ENCODE measurements at regions not wholly inside any gene's neighbourhood (a gene's known extent, or its start where the extent isn't known, plus 50 kb on each side); places are given as distances from the start of the nearest gene placed in this dataset.

DNA sequence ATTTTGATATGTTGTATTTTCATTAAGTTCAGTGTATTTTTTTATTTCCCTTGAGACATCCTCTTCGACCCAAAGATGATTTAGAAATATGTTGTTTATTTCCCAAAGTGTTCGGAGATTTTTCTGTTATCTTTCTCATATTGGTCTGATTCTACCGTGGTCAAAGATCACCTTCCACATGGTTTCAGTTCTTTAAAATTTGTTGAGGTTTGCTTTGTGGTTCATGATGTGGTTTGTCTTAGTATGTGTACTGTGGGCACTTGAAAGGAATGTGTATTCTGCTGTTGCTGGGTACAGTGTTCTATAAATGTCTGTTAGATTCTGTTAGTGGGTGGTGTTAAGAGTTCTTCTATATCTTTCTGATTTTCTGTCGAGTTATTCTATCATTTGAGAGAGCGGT lies 103.4 kb upstream of the FHIT start:
- DNase-seq = no peak
- CTCF ChIA-PET = no interaction called here
- Histone ChIP-seq H3K27me3 (replicated peaks in 2 of 5; ENCODE audit: control insufficient read depth in 4 of 5, insufficient read depth in 5 of 5, low read length in 4 of 5) (peaks cover 0 to 1% (median 0%) of the 10 kb centered on the region in 5 experiments), H3K4me3 (ENCODE audit: control insufficient read depth in 1 of 7, extremely low read depth in 1 of 7, insufficient read depth in 4 of 7, low read depth in 2 of 7, low read length in 6 of 7) (no peak overlapping the region), H3K36me3 (ENCODE audit: control insufficient read depth in 4 of 4, insufficient read depth in 4 of 4, low read length in 3 of 4) (no peaks in the 10 kb centered on the region), H3K27ac (ENCODE audit: insufficient read depth in 1 of 2, low read depth in 1 of 2, low read length in 2 of 2, poor library complexity in 1 of 2, severe bottlenecking in 2 of 2) (no peak overlapping the region), H3K9me3 (ENCODE audit: control extremely low read depth in 1 of 5, control insufficient read depth in 4 of 5, insufficient read depth in 2 of 5, low read depth in 1 of 5, low read length in 4 of 5) (peaks cover 0 to 2% (median 0%) of the 10 kb centered on the region in 5 experiments), H3K4me1 (ENCODE audit: control extremely low read depth in 1 of 4, control insufficient read depth in 4 of 4, insufficient read depth in 4 of 4, low read length in 3 of 4) (no peaks in the 10 kb centered on the region)
- POLR2A ChIA-PET = no interaction called here
- 50% methylated on average over 2 of the region's 5 CpGs for WGBS (ENCODE audit: insufficient coverage)

DNA sequence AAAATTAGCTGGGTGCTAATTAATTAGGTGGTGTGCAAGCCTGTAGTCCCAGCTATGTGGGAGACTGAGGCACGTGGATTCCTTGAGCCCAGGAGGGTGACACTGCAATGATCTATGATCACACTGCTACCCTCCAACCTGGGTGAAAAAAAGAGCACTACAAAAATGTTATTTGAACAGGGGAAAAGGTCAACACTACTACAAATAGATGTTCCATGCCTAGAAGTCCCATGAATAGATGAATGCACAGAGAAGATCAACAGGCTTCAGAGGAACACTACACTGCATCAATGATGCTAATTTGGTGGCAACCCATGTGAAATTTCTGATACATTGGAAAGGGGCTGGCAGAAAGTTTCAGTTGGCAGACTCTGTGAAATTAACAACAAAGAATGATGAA lies 105.4 kb upstream of the FHIT start:
- ChIA-PET CTCF (no interaction called here), POLR2A (no interaction called here)
- no peaks in the 10 kb centered on the region for H3K36me3 ChIP-seq (ENCODE audit: control insufficient read depth in 4 of 4, insufficient read depth in 4 of 4, low read length in 3 of 4)
- H3K4me1 ChIP-seq (ENCODE audit: control extremely low read depth in 1 of 4, control insufficient read depth in 4 of 4, insufficient read depth in 4 of 4, low read length in 3 of 4) = no peaks in the 10 kb centered on the region
- H3K27ac ChIP-seq (ENCODE audit: insufficient read depth in 1 of 2, low read depth in 1 of 2, low read length in 2 of 2, poor library complexity in 1 of 2, severe bottlenecking in 2 of 2) = no peak overlapping the region
- peaks cover 0 to 2% (median 0%) of the 10 kb centered on the region in 5 experiments for H3K9me3 ChIP-seq (ENCODE audit: control extremely low read depth in 1 of 5, control insufficient read depth in 4 of 5, insufficient read depth in 2 of 5, low read depth in 1 of 5, low read length in 4 of 5)
- H3K4me3 ChIP-seq (ENCODE audit: control insufficient read depth in 1 of 7, extremely low read depth in 1 of 7, insufficient read depth in 4 of 7, low read depth in 2 of 7, low read length in 6 of 7) = no peak overlapping the region
- H3K27me3 ChIP-seq (replicated peaks in 2 of 5; ENCODE audit: control insufficient read depth in 4 of 5, insufficient read depth in 5 of 5, low read length in 4 of 5) = peaks cover 0 to 1% (median 0%) of the 10 kb centered on the region in 5 experiments
- no peak for DNase-seq
- 100% methylated on average over 1 of the region's 1 CpG for WGBS (ENCODE audit: insufficient coverage)

DNA sequence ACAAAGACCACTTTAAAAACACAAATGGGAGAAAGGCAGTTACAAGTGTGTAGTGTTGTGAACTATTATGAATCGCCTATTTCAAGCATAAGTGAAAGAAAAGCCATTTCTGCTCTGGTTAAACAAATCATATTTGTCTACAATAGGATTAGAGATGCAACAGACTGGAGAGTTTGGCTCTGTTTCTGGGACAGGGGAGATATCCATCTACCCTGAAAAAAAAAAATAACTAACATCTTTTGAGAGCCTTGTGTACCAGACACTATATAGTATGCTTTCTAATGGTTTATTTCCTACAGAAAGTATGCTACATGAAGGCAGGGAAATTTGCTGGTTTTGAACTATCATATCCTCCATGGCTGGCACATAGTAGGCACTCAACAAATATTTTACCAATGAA lies 106.7 kb upstream of the FHIT start:
- CTCF ChIA-PET = no interaction called here
- H3K9me3 ChIP-seq (ENCODE audit: control extremely low read depth in 1 of 5, control insufficient read depth in 4 of 5, insufficient read depth in 2 of 5, low read depth in 1 of 5, low read length in 4 of 5) = peaks cover 0 to 2% (median 0%) of the 10 kb centered on the region in 5 experiments
- no peaks in the 10 kb centered on the region for H3K36me3 ChIP-seq (ENCODE audit: control insufficient read depth in 4 of 4, insufficient read depth in 4 of 4, low read length in 3 of 4)
- no peaks in the 10 kb centered on the region for H3K4me1 ChIP-seq (ENCODE audit: control extremely low read depth in 1 of 4, control insufficient read depth in 4 of 4, insufficient read depth in 4 of 4, low read length in 3 of 4)
- peaks cover 0 to 1% (median 0%) of the 10 kb centered on the region in 5 experiments for H3K27me3 ChIP-seq (replicated peaks in 2 of 5; ENCODE audit: control insufficient read depth in 4 of 5, insufficient read depth in 5 of 5, low read length in 4 of 5)
- WGBS (ENCODE audit: insufficient coverage) = 100% methylated on average over 1 of the region's 1 CpG
- POLR2A ChIA-PET = no interaction called here
- H3K4me3 ChIP-seq (ENCODE audit: control insufficient read depth in 1 of 7, extremely low read depth in 1 of 7, insufficient read depth in 4 of 7, low read depth in 2 of 7, low read length in 6 of 7) = no peak overlapping the region
- DNase-seq = no peak
- no peak overlapping the region for H3K27ac ChIP-seq (ENCODE audit: insufficient read depth in 1 of 2, low read depth in 1 of 2, low read length in 2 of 2, poor library complexity in 1 of 2, severe bottlenecking in 2 of 2)

DNA sequence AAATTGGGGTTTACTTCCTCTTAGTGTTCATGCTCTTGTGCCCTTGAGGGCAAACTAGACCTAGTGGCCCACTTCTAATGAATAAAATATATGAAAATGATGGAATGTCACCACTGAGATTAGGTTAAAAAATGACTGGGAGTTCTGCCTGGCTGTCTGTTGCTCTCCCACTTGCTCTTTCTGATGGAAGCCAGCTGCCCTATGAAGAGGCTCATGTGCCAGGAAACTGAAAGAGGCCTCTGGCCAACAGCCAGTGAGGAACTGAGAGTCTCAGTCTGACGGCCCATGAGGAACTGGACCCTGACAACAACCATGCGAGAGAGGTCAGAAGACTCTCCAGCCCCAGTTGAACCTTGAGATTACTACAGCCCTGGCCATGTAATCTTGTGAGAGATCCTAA lies 107.1 kb upstream of the FHIT start:
- CTCF ChIA-PET = no interaction called here
- WGBS (ENCODE audit: insufficient coverage) = 14% methylated on average over 2 of the region's 2 CpGs
- DNase-seq = no peak
- no peak overlapping the region for H3K27ac ChIP-seq (ENCODE audit: insufficient read depth in 1 of 2, low read depth in 1 of 2, low read length in 2 of 2, poor library complexity in 1 of 2, severe bottlenecking in 2 of 2)
- H3K4me1 ChIP-seq (ENCODE audit: control extremely low read depth in 1 of 4, control insufficient read depth in 4 of 4, insufficient read depth in 4 of 4, low read length in 3 of 4) = no peaks in the 10 kb centered on the region
- H3K4me3 ChIP-seq (ENCODE audit: control insufficient read depth in 1 of 7, extremely low read depth in 1 of 7, insufficient read depth in 4 of 7, low read depth in 2 of 7, low read length in 6 of 7) = no peak overlapping the region
- peaks cover 0 to 2% (median 0%) of the 10 kb centered on the region in 5 experiments for H3K9me3 ChIP-seq (ENCODE audit: control extremely low read depth in 1 of 5, control insufficient read depth in 4 of 5, insufficient read depth in 2 of 5, low read depth in 1 of 5, low read length in 4 of 5)
- H3K27me3 ChIP-seq (replicated peaks in 2 of 5; ENCODE audit: control insufficient read depth in 4 of 5, insufficient read depth in 5 of 5, low read length in 4 of 5) = peaks cover 0 to under 1% (median 0%) of the 10 kb centered on the region in 5 experiments
- H3K36me3 ChIP-seq (ENCODE audit: control insufficient read depth in 4 of 4, insufficient read depth in 4 of 4, low read length in 3 of 4) = no peaks in the 10 kb centered on the region
- POLR2A ChIA-PET = no interaction called here

DNA sequence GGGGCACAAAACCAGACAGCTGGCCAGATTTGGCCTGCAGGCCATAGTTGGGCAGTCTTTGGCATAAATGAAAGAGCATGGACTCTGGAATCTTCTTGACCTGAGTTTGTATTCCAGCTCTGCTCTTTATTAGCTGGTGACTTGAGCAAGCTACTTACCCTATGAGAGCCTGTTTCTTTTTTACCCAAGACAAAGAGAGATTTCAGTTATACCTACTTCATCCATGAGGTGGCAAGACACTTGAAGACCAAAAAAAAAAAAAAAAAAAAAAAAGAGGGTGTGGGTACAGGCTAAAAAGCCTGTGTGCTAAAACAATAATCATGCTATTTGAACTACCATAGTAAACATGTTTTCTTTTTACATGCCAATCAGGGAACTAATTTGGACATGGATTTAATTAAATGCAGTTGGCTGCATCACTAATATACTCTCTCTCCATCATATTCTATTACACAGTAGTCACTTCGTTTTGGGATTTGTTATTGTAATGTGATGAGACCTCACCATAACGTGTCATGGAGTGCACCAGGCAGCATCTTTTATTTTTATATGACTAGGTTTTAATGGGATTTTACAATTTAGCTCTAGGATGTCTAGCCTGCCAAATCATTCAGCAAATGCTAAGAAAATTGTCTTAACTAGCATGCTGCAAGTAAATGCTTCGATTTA lies 109.2 kb upstream of the FHIT start:
- Histone ChIP-seq H3K27me3 (replicated peaks in 2 of 5; ENCODE audit: control insufficient read depth in 4 of 5, insufficient read depth in 5 of 5, low read length in 4 of 5) (no peaks in the 10 kb centered on the region), H3K27ac (ENCODE audit: insufficient read depth in 1 of 2, low read depth in 1 of 2, low read length in 2 of 2, poor library complexity in 1 of 2, severe bottlenecking in 2 of 2) (no peak overlapping the region), H3K9me3 (ENCODE audit: control extremely low read depth in 1 of 5, control insufficient read depth in 4 of 5, insufficient read depth in 2 of 5, low read depth in 1 of 5, low read length in 4 of 5) (peaks cover 0 to 3% (median 1%) of the 10 kb centered on the region in 5 experiments), H3K4me3 (ENCODE audit: control insufficient read depth in 1 of 7, extremely low read depth in 1 of 7, insufficient read depth in 4 of 7, low read depth in 2 of 7, low read length in 6 of 7) (no peak overlapping the region), H3K36me3 (ENCODE audit: control insufficient read depth in 4 of 4, insufficient read depth in 4 of 4, low read length in 3 of 4) (no peaks in the 10 kb centered on the region), H3K4me1 (ENCODE audit: control extremely low read depth in 1 of 4, control insufficient read depth in 4 of 4, insufficient read depth in 4 of 4, low read length in 3 of 4) (no peaks in the 10 kb centered on the region)
- no CpG with 5 or more reads among the region's 3 CpGs for WGBS (ENCODE audit: insufficient coverage)
- DNase-seq = no peak
- ChIA-PET CTCF (no interaction called here), POLR2A (no interaction called here)

DNA sequence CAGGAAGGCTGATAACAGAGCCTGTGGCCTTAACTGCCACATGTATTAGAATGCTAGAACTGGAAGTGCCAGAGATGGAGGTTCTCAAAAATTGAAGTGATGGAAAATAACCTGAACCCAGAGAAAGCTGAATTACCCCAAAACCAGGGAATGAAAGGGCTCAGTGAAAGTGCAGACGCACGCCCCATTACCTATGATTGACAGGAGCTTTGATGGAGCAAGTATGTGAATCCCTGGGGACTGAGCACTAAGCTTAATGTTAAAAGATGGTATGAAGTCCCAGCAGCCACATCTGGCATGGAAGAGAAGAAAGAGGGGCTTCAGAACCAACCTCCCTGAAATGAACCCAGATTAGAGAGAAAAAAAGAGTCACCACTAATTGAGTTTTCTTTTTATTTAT lies 118.4 kb upstream of the FHIT start:
- POLR2A ChIA-PET = no interaction called here
- WGBS (ENCODE audit: insufficient coverage) = 100% methylated on average over 2 of the region's 2 CpGs
- CTCF ChIA-PET = interaction anchor here (0.7 to 2.9 kb wide), 3 partner anchors 11 to 40 kb away, joined by 3 to 22 read pairs (median 3); no protein-coding TSS in a partner anchor
- no peaks in the 10 kb centered on the region for H3K27me3 ChIP-seq (replicated peaks in 2 of 5; ENCODE audit: control insufficient read depth in 4 of 5, insufficient read depth in 5 of 5, low read length in 4 of 5)
- H3K27ac ChIP-seq (ENCODE audit: insufficient read depth in 1 of 2, low read depth in 1 of 2, low read length in 2 of 2, poor library complexity in 1 of 2, severe bottlenecking in 2 of 2) = no peak overlapping the region
- no peaks in the 10 kb centered on the region for H3K9me3 ChIP-seq (ENCODE audit: control extremely low read depth in 1 of 5, control insufficient read depth in 4 of 5, insufficient read depth in 2 of 5, low read depth in 1 of 5, low read length in 4 of 5)
- no peak overlapping the region for H3K4me3 ChIP-seq (ENCODE audit: control insufficient read depth in 1 of 7, extremely low read depth in 1 of 7, insufficient read depth in 4 of 7, low read depth in 2 of 7, low read length in 6 of 7)
- DNase-seq = no peak
- no peaks in the 10 kb centered on the region for H3K36me3 ChIP-seq (ENCODE audit: control insufficient read depth in 4 of 4, insufficient read depth in 4 of 4, low read length in 3 of 4)
- H3K4me1 ChIP-seq (ENCODE audit: control extremely low read depth in 1 of 4, control insufficient read depth in 4 of 4, insufficient read depth in 4 of 4, low read length in 3 of 4) = no peaks in the 10 kb centered on the region

DNA sequence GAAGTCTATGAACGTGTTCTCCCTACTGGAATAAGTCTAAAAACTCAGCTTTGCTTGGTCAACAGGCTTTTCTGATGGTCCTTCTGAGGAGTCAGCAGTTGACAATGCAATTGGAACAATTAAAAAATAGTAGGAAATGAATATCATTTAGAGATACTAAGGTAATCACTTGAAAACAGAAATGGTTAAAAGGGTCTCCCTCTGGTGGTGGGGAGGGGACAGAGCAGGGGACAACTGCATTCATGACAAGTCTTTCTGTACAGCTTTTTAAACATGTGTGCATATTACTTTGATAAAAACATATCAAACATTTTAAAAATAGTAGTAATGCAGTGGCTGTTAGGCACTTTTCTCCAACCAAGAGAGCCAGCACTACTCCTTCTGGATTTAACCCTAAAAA lies 119.9 kb upstream of the FHIT start:
- Histone ChIP-seq H3K4me3 (ENCODE audit: control insufficient read depth in 1 of 7, extremely low read depth in 1 of 7, insufficient read depth in 4 of 7, low read depth in 2 of 7, low read length in 6 of 7) (no peak overlapping the region), H3K36me3 (ENCODE audit: control insufficient read depth in 4 of 4, insufficient read depth in 4 of 4, low read length in 3 of 4) (no peaks in the 10 kb centered on the region), H3K27ac (ENCODE audit: insufficient read depth in 1 of 2, low read depth in 1 of 2, low read length in 2 of 2, poor library complexity in 1 of 2, severe bottlenecking in 2 of 2) (no peak overlapping the region), H3K27me3 (replicated peaks in 2 of 5; ENCODE audit: control insufficient read depth in 4 of 5, insufficient read depth in 5 of 5, low read length in 4 of 5) (no peaks in the 10 kb centered on the region), H3K9me3 (ENCODE audit: control extremely low read depth in 1 of 5, control insufficient read depth in 4 of 5, insufficient read depth in 2 of 5, low read depth in 1 of 5, low read length in 4 of 5) (no peaks in the 10 kb centered on the region), H3K4me1 (ENCODE audit: control extremely low read depth in 1 of 4, control insufficient read depth in 4 of 4, insufficient read depth in 4 of 4, low read length in 3 of 4) (no peaks in the 10 kb centered on the region)
- ChIA-PET POLR2A (interaction anchor here (0.7 kb wide), 1 partner anchor 346 kb away, joined by 4 read pairs; no protein-coding TSS in a partner anchor), CTCF (interaction anchor here (0.8 to 2.9 kb wide), 6 partner anchors 10 to 1907 kb away, joined by 3 to 22 read pairs (median 3); no protein-coding TSS in a partner anchor)
- WGBS (ENCODE audit: insufficient coverage) = no CpG with 5 or more reads among the region's 1 CpG
- peak; percentile 19 to 56 (median 48) for DNase-seq

Data from common myeloid progenitor, CD34-positive (primary cell).